NCI-H510A (cell line): ENCODE measurements at regions not wholly inside any gene's neighbourhood (a gene's known extent, or its start where the extent isn't known, plus 50 kb on each side); places are given as distances from the start of the nearest gene placed in this dataset.

ENCODE experiments used
- DNase-seq: peaks from one replicate; lab custom pipeline; 2025; lab: John Stamatoyannopoulos, UW

DNA sequence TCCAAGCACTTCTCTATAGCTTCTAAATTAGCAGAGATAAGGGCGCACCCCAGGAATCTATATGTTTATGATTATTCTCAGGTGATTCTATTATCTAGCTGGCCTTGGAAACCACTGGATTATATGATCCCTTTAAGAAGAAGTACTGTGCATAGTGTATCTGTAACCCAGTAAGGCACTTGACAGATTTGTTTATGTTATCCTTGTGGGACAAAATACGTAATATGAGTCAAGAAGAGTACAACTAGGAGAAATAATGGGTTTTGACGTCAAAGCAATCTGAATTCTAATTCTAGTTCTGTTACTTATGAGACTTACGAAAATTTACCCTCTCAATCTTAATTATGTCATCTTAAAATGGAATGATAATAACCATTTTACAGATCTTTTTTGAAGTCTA, 259.6 kb upstream of the NAV3 start:
- DNase-seq, result no peak

GRCh38 chr12:77569876-77570275, 260.8 kb upstream of the NAV3 start:
- DNase-seq, result no peak

GRCh38 chr12:77560714-77561113, 270.0 kb upstream of the NAV3 start:
- no peak for DNase-seq

GRCh38 chr12:77559400-77560074, 271.2 kb upstream of the NAV3 start:
- DNase-seq, result no peak

- DNase-seq, result no peak
These were observed 275.6 kb upstream of the NAV3 start for GRCh38 chr12:77555074-77555473.

GRCh38 chr12:77553976-77554619, 276.6 kb upstream of the NAV3 start:
- DNase-seq, result no peak

DNA sequence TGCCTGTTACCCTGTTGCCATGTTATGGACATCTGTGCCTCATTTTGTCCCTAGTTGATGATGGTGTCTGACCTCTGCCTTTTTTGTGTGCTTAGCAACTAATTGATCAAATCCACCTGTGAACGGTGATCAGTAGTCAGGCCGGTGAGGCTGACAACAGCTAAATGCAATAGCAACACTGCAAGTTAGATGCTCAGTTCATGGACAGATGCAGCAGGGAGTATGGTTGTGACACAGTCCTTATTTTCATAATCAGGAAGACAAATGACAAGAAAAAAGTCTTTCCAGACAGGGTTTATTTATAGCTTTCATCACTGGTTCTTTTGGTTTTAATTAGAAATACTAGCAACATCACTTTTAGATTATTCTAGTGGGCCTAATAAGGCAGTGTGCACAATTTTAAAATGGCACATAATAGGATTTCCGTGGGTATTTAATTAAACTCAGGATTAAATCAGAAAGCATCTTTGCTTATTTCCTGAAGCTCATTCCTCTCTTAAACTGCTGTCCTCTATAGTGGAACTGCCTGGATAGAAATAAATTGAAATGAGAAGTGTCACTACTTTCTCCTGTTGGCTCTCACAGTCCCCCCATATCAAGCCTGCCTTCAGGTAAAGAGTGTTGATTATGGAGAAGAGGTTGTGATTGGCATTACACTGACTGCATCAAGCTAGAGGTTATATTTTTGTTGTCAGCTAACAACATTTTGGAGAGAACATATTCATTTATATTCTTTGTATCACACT, 281.1 kb upstream of the NAV3 start:
- DNase-seq, result no peak

DNA sequence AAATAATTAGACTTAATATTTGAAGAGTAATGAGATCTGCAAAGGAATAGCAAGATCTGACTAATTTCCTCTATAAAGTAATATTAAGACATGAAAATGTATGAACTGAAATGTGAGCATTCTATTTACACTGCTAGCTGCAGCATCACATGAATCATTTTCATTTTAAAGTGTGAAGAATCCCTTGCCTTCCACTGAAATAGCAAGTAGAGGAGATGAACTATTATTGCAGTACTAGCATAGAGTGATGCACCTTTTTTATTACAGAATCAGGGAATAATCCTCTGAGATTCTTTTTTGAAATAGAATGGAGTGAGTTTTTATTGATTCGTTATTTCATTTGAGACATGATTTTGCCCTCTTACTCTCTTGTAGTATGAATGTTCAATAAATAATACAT, 281.9 kb upstream of the NAV3 start:
- no peak for DNase-seq

DNA sequence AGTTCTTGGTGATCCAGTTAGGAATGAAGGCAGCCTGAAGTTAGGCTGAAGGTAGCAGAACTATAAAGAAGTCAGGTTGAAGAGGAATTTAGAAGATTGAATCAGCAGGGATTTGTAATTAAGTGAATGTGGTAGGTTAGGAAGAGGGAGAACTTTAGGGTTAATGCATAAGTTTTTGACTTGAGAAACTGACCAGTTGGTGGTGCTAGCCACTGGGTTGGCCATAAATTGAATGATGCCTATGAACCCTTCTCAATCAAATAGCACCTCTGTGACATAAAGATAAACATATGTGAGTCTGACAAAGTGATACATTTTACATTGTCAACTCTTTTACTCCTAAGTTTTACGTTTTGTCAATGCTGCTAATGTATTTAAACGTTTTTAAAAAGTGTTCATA, 290.6 kb upstream of the NAV3 start:
- no peak for DNase-seq

GRCh38 chr12:77537663-77538062, 293.0 kb upstream of the NAV3 start:
- DNase-seq, result no peak

- DNase-seq, result no peak
These were observed 295.0 kb upstream of the NAV3 start for GRCh38 chr12:77535734-77536133.

DNA sequence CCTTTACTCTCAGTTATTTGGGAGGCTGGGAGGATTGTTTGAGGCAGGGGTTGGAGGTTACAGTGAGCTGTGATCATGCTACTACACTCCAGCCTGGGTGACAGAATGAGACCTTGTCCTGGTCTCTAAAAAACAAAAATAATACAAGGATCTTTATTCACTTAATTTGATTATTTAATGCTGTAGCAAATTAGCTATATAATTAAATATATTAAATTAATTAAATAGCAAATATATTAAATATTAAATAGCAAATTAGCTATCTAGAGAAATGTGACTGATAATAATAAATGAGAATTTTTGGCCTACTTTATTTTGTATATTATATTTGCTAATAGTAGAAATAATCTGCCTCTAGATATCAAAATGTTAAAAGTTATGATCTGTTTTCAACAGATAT, 298.8 kb upstream of the NAV3 start:
- DNase-seq, result no peak

- no peak for DNase-seq
These were observed 308.4 kb upstream of the NAV3 start for GRCh38 chr12:77522247-77522646.

GRCh38 chr12:77521508-77522115, 309.1 kb upstream of the NAV3 start:
- no peak for DNase-seq

DNA sequence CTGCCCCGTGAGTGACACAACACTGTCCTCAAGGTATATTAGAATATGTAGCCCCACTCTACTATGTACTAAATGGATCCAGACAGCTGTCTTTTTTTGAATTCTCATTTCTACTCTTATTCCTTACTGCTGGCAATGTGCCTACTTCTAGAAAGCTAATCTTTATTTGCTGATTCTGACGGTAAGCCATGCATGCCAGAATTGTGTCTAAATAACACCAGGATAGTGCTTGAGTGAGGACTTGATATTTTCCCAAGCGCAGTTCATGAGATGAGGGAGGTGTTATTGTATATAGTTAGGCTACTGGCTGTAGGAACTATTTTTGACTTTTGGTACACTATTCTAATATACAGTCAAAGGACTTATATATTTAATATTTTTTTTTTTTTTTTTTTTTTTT, 316.2 kb upstream of the NAV3 start:
- DNase-seq, result no peak

DNA sequence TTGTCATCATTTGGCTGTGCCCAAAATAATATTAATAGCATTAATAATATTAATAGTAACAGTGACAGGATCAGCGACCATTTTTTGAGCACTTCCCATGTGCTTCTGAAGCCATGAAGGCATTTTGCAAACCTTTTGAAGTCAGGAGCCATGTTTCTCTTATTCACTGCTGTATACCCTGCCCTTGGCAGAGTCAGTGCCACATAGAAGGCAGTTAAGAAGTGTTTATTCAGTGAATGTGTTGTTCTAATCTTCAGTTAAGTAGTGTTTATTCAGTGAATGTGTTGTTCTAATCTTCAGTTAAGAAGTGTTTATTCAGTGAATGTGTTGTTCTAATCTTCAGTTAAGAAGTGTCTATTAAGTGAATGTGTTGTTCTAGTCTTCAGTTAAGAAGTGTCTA, 319.7 kb upstream of the NAV3 start:
- DNase-seq, result peak; percentile 9

DNA sequence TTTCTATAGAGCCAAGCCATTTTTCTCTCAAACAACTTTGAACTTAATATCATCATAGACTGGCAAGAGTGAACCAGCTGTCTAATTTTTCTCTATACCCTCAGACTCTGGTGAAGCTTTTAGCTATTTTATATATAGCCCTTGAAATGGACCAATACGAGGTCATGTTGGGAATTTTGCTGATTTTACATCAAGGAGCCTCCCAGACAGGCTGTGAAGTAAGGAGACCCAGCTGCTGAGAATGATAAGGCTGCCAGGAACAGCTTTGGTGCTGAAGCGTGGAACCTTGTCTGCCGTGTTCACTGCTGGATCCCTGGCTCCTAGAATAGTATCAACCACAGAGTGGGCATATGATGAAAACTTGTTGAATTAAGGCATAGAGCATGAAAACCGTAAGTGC, 326.2 kb upstream of the NAV3 start:
- DNase-seq, result no peak

DNA sequence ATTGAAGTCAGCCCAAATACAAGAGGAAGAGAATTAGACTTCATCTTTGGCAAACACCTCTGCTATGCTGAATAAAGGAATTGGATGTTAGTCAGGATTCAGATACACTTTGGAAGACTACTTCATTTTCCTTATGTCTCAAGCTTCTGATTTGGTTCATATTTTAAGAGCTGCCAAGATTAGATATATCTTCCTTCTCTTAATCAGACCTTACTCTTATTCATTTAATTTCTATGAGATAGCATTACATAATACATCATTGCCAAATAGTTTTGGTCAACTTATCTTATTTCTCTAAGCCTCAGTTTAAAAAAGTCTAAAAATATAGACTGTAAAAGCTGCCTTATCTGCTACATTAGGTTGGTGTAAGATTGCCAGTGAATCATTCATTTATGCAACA, 330.6 kb upstream of the NAV3 start:
- DNase-seq, result no peak

DNA sequence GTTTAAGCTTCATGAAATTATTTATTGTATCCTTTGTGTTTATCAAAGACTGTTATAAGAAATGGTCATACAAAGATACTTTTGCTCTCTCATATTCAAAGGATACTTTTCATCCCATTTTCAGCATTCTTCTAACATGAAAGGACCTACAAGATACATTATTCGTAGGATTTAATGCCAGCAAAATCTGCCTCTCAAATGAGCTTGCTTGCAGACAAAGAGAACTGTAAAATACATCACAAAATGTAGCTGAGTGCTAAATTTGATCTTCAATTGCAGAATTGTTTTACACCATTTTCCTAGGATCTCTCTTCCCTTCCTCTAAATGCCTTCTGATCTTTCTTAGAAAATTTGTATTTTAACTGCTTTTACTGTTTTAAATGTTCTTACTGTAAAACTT, 333.0 kb upstream of the NAV3 start:
- no peak for DNase-seq

GRCh38 chr12:77496714-77497113, 334.0 kb upstream of the NAV3 start:
- DNase-seq, result no peak

GRCh38 chr12:77494296-77494695, 336.4 kb upstream of the NAV3 start:
- no peak for DNase-seq

DNA sequence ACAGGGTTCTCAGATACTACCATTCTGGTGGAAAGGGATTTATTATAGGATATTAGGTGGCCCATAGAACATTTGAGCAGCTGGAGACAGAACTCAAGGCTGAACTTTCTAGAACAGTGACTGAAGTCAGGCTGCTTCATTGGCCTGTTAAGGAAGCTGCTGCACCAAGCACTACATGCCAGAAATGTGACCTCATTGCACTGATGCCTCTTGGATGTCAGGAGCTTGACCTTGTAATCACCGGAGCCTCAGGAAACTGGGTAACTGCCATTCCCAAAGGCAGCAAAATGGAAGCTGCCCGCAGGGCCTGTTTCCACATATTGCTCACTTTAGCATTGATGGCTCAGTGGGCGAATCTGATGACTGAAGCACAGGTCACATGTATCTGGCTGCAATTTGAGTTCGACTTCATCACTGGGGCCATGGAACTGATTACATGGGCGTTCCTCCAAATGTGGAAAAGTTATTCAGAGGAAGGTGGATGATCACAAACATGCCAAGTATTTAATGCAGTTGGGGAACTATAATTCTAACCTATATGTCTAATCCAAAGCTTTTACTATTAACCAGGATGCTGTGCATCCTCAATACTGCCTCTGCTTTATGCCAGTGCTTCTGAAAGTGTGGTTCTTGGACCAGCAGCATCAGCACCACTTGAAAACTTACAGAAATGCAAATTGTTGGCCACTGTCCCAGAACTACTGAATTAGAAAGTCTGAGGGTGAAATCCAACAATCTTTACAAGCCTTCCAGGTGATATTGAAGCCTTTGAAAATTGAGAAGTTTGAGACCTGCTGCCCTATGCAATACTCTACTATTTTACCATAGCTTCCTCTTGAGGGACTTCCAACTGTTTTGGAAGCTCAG, 337.2 kb upstream of the NAV3 start:
- no peak for DNase-seq
